ENCODE measurements at regions not wholly inside any gene's neighbourhood (a gene's known extent, or its start where the extent isn't known, plus 50 kb on each side); places are given as distances from the start of the nearest gene placed in this dataset.

- no peak for DNase-seq
Observed at GRCh38 chr16:85301231-85301630, 189.0 kb upstream of the CIBAR2 start.

DNA sequence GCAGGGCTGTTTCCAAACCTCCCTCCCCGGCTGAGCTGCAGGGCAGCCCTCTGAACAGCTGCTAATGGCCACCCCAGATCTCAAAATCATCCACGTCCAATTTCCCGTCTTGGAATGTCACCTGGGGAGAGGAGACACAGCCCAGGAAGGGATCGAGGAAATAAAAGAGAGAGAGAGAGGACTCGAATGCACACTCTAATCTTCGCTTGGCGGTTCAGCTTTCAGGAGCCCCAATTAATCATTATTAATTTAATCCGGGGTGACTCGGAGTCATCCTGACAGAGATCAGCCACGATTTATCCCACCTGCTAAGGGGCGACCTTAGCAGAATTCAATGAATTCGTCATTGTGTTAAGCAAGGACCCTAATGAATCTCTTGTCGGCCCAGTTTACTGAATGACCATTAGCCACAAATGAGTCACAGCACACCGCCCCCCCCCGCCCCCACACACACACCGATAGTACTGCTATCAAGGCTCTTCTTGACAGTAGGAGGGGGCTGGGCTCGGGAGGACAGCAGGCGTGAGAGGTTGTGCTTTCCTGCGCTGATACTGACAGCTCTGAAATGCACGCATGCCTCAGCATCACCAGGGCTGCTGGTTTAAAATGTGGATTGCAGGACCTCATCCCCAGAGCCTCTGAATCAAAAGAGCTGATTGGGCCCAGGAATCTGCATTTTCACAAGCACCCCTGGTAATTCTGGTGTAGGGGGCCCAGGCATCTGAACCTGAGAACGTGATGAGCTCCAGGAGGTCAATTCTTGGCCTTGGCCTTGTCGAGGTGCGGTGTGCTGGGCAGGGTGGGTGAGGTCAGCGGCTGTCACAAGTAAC is 190.0 kb upstream of the CIBAR2 start:
- DNase-seq = no peak

DNA sequence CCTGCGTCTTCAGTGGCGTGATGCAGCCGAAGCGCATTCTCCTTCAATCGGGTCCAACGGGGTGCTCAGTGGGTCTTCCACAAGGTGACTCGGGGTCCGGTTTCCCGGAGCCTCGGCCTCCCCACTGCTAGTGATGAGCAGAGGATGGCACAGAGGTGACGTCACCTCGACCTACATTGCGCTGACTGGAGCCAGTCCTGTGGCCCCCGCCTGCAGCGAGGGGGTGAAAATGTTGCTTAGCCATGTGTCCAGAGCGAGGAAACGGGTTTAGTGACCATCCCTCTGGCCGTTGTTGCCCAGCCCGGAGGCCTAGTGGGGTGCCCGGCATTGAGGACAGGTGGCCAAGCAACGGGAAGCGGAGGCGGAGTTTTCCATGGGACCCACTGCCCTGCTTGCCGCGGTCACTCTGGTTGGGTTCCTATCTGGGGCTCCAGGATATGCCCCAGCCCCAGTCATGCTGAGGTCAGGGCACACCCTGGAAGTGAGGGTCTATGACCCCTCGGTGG is 190.6 kb upstream of the CIBAR2 start:
- DNase-seq = no peak

- peak; percentile 74 for DNase-seq
Observed at GRCh38 chr16:85303354-85303883, 191.1 kb upstream of the CIBAR2 start.

DNA sequence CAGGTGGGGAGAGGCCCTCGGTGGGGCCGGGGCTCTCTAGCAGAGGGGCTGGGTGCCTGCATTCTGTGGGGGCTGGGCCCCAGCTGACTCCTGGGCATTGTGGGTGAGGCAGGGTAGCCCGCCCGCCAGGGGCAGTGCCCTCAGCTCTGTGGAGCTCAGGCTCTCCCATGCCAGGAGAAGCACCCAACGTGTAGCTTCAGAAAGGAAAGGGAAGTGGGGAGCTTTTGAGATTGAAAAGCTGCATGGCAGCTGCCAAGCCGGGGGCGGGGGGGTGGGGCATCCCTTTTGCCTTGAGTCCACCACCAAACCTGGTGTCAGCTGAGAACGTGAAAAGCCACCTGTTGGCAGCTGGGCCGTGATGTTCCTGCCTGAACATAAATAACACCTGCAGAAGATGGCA is 192.1 kb upstream of the CIBAR2 start:
- DNase-seq = no peak

DNA sequence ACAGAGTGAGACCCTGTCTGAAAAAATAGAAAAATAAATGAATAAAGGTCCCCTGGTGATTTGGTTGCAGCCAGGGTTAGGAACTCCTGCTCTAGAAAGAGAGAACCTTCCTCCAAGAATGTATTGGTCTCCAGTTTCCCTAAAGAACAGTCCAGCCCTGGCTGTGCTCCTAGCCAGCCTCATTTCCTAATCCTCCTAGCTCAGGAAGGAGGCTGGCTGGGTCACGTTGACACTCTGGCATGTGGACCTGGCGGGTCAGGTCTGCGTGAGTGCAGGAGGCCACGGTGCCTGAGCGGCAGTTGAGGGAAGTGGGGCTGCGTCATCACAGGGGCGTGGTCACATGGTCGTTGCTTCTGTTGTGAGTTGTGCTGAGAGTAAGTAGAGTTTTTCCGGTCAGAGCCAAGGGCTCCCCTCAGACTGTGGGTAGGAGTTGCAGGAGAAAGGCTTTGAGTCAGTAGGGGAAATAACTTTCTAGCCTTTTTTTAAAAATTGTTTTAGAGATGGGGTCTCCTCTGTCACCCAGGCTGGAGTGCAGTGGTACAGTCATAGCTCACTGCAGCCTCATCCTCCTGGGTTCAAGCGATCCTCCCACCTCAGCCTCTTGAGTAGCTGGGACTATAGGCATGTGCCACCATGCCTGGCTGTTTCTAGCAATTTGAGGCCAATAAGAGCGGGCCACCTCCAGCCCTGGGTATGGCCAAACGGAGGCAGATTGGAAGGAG is 194.0 kb upstream of the CIBAR2 start:
- DNase-seq = peak; percentile 67

- DNase-seq = no peak
Observed at GRCh38 chr16:85306793-85307551, 194.7 kb upstream of the CIBAR2 start.

DNA sequence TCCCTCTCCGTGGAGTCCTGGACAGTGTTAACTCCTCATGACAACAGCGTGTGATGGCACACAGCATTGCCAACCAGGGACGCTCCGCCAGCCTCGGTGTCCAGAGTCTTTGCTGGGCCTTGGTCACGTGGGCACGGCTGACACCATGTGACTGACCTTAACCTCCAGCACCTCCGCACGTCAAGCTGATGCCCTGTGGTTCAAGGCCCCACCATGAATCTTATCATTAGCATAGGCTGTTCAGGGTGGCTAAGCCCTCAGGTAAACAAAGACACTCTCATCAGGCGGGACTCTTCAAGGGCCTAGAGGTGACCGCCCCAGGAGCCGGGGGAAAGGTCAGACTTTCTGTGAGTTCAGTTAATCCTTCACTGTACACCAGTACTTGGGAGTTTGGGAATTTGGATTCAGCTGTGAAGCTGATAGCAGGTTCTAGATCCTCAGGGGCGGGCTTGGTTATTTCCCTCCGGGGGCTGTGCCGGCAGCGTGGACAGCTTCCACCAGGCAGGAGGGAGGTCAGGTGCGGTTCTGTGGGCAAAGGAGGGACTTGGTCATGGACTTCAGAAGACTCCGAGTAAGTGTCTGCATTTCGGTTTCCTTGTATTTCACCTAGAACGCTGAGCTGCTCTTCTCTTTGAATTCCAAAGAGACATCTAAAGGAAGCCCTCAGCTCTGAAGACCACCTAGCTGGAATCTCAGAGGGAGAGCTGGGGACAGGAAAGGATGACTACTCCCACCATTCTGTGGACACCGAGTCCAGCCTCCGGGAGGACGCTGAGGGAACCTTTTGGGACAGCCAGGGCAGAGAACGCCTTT is 195.5 kb upstream of the CIBAR2 start:
- DNase-seq = no peak

- DNase-seq = no peak
Observed at GRCh38 chr16:85308611-85309540, 196.6 kb upstream of the CIBAR2 start.

GRCh38 chr16:85309656-85310587 is 197.7 kb upstream of the CIBAR2 start:
- DNase-seq = no peak

- no peak for DNase-seq
Observed at GRCh38 chr16:85310868-85311585, 198.8 kb upstream of the CIBAR2 start.

DNA sequence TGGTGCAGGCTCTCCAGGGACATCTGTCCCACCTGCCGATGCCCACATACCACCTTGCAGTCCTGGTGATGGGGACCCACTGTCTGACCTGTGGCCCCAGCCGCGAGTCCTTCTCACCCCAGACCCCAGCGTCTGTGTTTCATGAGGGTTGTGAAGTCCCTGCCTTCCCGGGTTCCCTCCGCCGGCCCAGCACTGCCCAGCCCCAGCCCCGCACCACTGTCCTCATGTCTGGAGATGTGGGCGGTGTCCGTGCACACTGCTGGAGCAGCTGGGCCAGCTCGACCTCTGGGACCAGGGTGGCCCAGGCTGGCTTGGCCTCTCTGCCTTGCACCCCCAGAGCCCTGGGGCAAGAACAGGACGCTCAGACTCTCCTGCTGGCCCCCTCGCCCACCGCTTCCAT is 199.5 kb upstream of the CIBAR2 start:
- no peak for DNase-seq

GRCh38 chr16:85312174-85312573 is 199.9 kb upstream of the CIBAR2 start:
- DNase-seq = no peak

DNA sequence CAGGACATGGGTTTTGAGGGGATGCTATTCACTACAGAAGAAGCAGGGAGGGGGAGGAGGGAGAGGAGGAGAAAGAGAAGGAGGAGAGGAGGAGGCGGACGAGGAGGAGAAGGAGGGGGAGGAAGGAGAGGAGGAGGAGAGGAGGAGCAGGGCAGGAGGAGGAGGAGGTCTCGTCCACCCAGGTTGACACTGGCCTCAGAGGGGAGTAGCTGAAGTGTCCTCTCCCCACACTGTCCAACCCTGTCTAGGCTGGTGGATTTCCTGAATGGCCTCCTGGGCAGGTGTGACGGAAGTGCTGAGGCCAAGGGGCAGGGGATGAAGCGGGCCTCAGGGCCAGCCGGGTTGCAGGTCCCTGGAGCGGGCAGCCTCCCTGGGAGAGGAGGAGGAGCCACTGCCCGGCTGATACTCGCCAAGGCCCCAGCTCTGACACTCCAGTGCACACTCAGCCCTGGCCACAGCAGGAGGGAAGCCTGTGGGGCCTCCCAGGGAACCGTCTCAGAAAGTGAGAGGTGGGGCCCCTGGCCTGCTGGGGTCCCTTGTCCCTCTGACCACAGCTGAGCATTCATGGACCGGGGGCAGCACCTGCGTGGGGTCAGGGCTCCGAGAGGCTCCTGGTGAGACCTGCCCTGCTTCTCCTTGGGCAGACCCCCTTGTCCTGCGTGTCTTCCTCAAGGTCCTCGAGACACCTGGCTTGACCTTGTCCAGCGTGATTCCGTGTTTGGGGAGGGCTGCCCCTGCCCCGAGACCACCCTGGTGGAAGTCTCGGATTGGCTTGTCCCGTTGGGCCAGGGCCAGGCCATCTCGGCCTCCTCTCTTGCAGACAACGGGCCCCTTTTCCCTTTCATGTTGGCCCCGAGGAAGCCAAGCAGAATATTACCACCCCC is 200.6 kb upstream of the CIBAR2 start:
- no peak for DNase-seq

DNA sequence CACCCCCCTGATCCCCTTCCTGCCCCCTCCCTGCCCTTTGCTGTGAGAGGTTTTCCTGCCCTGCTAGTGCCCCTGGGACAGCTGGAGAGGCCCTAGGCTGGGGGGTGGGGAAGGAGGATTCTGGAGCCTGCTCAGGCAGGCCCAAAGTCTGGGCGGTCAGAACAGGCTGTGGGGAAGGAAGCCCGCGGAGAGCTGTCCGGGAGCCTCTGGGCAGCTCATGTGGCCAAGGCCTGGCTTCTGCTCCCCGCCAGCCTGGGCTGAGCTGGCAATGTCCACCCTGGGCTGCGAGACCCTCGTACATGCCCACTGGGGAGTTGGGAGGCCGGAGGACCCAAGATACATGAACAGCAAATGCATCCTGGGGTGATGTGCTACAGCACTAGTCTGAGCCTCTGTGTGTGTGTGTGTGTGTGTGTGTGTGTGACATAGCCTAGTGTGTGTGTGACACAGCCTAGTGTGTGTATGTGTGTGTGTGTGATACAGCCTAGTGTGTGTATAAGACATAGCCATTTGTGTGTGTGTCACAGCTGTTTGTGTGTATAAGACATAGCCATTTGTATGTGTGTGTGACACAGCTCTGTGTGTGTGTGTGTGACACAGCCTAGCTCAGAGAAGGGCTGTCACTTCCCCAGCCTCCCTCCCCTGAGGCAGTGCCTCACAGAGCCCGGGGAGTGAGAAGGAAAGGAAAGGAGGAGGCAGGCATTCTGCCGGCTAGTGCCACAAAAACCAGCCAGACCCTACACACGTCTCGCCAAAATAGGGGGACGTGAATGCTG is 201.4 kb upstream of the CIBAR2 start:
- no peak for DNase-seq

GRCh38 chr16:85314512-85314971 is 202.3 kb upstream of the CIBAR2 start:
- DNase-seq = no peak

DNA sequence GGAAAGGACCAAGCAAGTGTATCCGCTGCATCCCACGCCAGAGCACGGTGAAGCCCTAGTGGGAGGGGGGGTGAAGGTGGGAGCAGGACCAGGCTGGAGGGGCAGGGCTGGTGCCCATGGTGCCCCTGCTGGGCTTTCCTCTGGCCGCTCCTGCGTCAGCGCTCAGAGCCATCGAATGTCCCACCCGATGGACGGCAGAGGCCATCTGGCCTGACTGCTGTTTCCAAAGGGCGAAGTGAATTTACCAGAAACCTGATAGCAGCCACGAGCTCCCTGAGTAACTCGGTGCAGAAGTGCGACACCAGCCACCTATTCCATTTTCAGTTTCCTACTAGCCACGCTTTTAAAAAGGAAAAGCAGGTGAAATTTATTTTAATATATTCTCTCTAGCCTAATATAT is 203.6 kb upstream of the CIBAR2 start:
- DNase-seq = no peak

All from CD4-positive, alpha-beta T cell treated with Interleukin-12 subunit alpha and Interleukin-12 subunit beta, for 1 hour (primary cell).